Ovary (tissue), 3 donors: ENCODE measurements at regions not wholly inside any gene's neighbourhood (a gene's known extent, or its start where the extent isn't known, plus 50 kb on each side); places are given as distances from the start of the nearest gene placed in this dataset.

ENCODE experiments used
- CTCF ChIP-seq, 3 donors: fragments of 450-650 bp in 2 of 3; fragments of 200-600 bp in 1 of 3; IDR thresholded peaks; one replicate each; pipeline versions ENCODE4 v1.5.1 to v1.8.0; 2016 to 2022; ENCODE audit warnings: antibody characterized with exemption in 3 of 3, mild to moderate bottlenecking in 1 of 3
- EP300 ChIP-seq: sonication (generic); formaldehyde crosslinking; IDR thresholded peaks from one replicate; pipeline ENCODE4 v1.6.1; 2017; ENCODE audit warnings: antibody characterized with exemption
- POLR2A ChIP-seq: fragments of 450-650 bp; IDR thresholded peaks from one replicate; pipeline ENCODE4 v1.6.1; 2017; ENCODE audit warnings: antibody characterized with exemption, mild to moderate bottlenecking, moderate library complexity
- donor health status: DM: no; HTN: no; CAD: no.

- TF ChIP-seq CTCF (IDR thresholded peaks at IDR 0.05), result no peak
- TF ChIP-seq POLR2A, result no peak
- no peak for TF ChIP-seq EP300
Measured at GRCh38 chr9:91503673-91504081, 80.0 kb upstream of the NFIL3 start.
